Body of pancreas (tissue), 4 donors: ENCODE measurements at regions not wholly inside any gene's neighbourhood (a gene's known extent, or its start where the extent isn't known, plus 50 kb on each side); places are given as distances from the start of the nearest gene placed in this dataset.

ENCODE experiments used
- ATAC-seq: fragments of 150-250 bp; one replicate; pipeline ENCODE4 v1.9.1; 2016
- DNase-seq, 4 donors: peaks; one replicate each; pipeline ENCODE4 v3.0.0-alpha.2; 2019
- H3K27ac ChIP-seq, 4 donors: fragments of 200-600 bp; sonication (generic); 1 replicate in 3 of 4; 2 replicates in 1 of 4; pipeline versions ENCODE4 v1.5.1 to v1.6.1; 2016 to 2019; ENCODE audit warnings: mild to moderate bottlenecking in 1 of 4, mixed read lengths in 1 of 4, moderate library complexity in 1 of 4
- H3K27me3 ChIP-seq, 2 donors: fragments of 200-600 bp; sonication (generic); one replicate each; pipeline ENCODE4 v1.6.0; 2016; ENCODE audit warnings: mild to moderate bottlenecking in 1 of 2
- H3K36me3 ChIP-seq, 2 donors: fragments of 200-600 bp; sonication (generic); replicated peaks in 1 of 2; 2 replicates each; pipeline ENCODE4 v1.5.1; 2016; ENCODE audit warnings: low read depth in 2 of 2; ENCODE audit not compliant: insufficient read depth in 1 of 2
- H3K4me1 ChIP-seq: fragments of 200-600 bp; sonication (generic); one replicate; pipeline ENCODE4 v1.6.0; 2016
- H3K4me3 ChIP-seq, 2 donors: fragments of 200-600 bp; sonication (generic); 1 replicate in 1 of 2; 2 replicates in 1 of 2; pipeline ENCODE4 v1.5.1; 2016 to 2019
- H3K9me3 ChIP-seq, 3 donors: fragments of 200-600 bp; sonication (generic); 1 replicate in 2 of 3; 2 replicates in 1 of 3; pipeline ENCODE4 v1.5.1; 2016
- CTCF ChIP-seq, 7 experiments: fragments of 450-650 bp in 4 of 7; fragments of 200-600 bp in 3 of 7; sonication (generic) in 3 of 7; IDR thresholded peaks; one replicate each; pipeline ENCODE4 v1.5.1; 2016 to 2019; ENCODE audit warnings: antibody characterized with exemption in 7 of 7
- POLR2A ChIP-seq, 3 donors: fragments of 450-650 bp; IDR thresholded peaks; one replicate each; pipeline ENCODE4 v1.6.1; 2016; ENCODE audit warnings: antibody characterized with exemption in 3 of 3, mild to moderate bottlenecking in 2 of 3
- WGBS, 2 donors: methylation state at CpG; one replicate each; pipeline ENCODE4 v1.1.5; 2017; 5-methylcytosine and 5-hydroxymethylcytosine counted together
- intact Hi-C: fragments of 100-400 bp; cut with DNase I; formaldehyde crosslinking; loops from one replicate; pipeline ENCODE4 v1.15.1; 2023

- H3K27me3 ChIP-seq = no peaks in the 10 kb centered on the region
- H3K9me3 ChIP-seq = no peaks in the 10 kb centered on the region
- intact Hi-C loops = loop anchor here (10.0 kb wide), 1 partner anchor 198 kb away; no protein-coding TSS in a partner anchor
- H3K36me3 ChIP-seq = no peaks in the 10 kb centered on the region
- no peak overlapping the region for H3K4me3 ChIP-seq
- no peak overlapping the region for H3K27ac ChIP-seq
- DNase-seq (no peak), ATAC-seq (no peak)
- no peaks in the 10 kb centered on the region for H3K4me1 ChIP-seq
- TF ChIP-seq CTCF (IDR thresholded peaks at IDR 0.05) (no peak), POLR2A (IDR thresholded peaks at IDR 0.05) (no peak)
These were observed 142.2 kb upstream of the SATB1 start for GRCh38 chr3:18567293-18567692.

DNA sequence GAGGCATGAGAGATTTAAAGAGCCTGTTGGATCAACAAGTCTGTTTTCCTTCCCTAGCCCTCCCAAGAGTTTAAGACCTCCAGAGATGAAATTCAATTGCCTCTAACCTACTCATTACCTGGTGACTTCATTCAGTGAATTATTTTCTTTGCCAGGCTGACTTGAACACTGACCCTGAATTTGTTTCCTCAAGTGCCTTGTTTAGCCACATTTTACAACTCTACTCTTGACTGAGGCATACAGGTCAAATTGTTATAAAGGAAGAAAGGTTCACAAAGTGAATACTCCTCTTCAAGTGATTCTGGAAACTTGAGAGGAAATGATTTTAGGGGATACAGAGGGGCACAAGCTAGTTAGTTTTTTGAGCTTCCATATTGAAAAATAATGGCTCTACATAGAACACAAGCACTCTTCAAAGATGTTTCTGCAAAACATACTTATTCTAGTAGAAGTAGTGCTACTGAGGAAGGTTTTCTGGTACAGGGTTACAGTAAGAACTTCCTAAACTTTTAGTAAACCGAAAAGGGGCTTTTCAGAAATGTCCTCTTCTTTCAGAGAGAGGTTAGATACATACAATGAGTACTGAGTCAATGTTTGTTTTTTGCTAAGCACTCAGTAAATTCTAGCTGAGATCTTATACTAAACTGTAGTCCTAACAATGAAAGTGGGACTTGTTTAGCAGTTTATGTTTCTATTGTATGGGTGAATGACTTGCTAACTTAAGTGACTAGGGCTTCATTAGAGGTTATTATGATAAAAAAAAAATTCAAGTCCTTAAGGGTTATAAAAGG lies 137.4 kb upstream of the SATB1 start:
- intact Hi-C loops = loop anchor here (10.0 kb wide), 1 partner anchor 202 kb away; no protein-coding TSS in a partner anchor
- no peak overlapping the region for H3K4me3 ChIP-seq
- TF ChIP-seq CTCF (IDR thresholded peaks at IDR 0.05) (no peak), POLR2A (IDR thresholded peaks at IDR 0.05) (no peak)
- H3K27me3 ChIP-seq = no peaks in the 10 kb centered on the region
- ATAC-seq (no peak), DNase-seq (no peak)
- H3K27ac ChIP-seq = no peak overlapping the region
- no peaks in the 10 kb centered on the region for H3K9me3 ChIP-seq
- 50 to 71% methylated on average over 1 of the region's 1 CpG for WGBS, 2 donors
- peaks cover 8% of the 10 kb centered on the region for H3K4me1 ChIP-seq
- H3K36me3 ChIP-seq = no peaks in the 10 kb centered on the region

DNA sequence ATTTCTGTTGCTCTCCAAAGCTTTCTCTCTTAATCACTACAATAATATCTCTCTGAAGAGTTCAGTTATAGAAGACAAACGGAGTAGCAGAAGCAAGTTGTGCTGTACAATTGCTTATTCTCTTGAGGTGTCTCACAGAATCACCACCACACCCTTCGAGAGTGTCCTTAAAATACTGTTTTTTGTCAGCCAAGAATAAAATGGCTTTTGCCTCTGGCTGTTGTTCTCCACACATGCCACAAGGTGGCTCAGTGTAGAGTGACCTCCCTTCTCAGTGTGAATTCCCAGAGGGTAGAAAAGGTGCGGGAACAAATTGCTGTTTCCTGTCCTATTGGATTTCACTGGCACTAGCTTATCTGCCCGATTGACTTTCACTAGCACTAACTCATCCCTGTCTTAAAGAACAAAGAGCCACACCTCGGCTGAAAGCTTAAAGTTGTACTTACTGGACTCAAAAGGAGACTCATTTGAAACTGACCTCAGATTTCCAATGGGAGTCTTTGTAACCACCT lies 134.2 kb upstream of the SATB1 start:
- H3K36me3 ChIP-seq = no peaks in the 10 kb centered on the region
- peaks cover 8% of the 10 kb centered on the region for H3K4me1 ChIP-seq
- H3K4me3 ChIP-seq = no peak overlapping the region
- no peak for TF ChIP-seq POLR2A (IDR thresholded peaks at IDR 0.05)
- TF ChIP-seq CTCF (IDR thresholded peaks at IDR 0.05) = peak in 6 of 7 experiments; percentile 82 to 91 (median 86)
- H3K9me3 ChIP-seq = no peaks in the 10 kb centered on the region
- ATAC-seq = peak; percentile 89
- intact Hi-C loops = no loop called here
- H3K27ac ChIP-seq = no peak overlapping the region
- no peaks in the 10 kb centered on the region for H3K27me3 ChIP-seq
- 4% methylated on average over 5 of the region's 5 CpGs for WGBS, 2 donors
- DNase-seq = peak; percentile 31 to 60 (median 44)

GRCh38 chr3:18558507-18558906 lies 133.4 kb upstream of the SATB1 start:
- 52 to 59% methylated on average over 3 of the region's 3 CpGs for WGBS, 2 donors
- ATAC-seq (no peak), DNase-seq (no peak)
- no peaks in the 10 kb centered on the region for H3K9me3 ChIP-seq
- no peaks in the 10 kb centered on the region for H3K36me3 ChIP-seq
- H3K27ac ChIP-seq = no peak overlapping the region
- no peak overlapping the region for H3K4me3 ChIP-seq
- no peaks in the 10 kb centered on the region for H3K27me3 ChIP-seq
- no peak for TF ChIP-seq CTCF (IDR thresholded peaks at IDR 0.05)
- no peak for TF ChIP-seq POLR2A (IDR thresholded peaks at IDR 0.05)
- intact Hi-C loops = no loop called here
- H3K4me1 ChIP-seq = peaks cover 8% of the 10 kb centered on the region

- DNase-seq (no peak), ATAC-seq (no peak)
- peaks cover 8% of the 10 kb centered on the region for H3K4me1 ChIP-seq
- H3K36me3 ChIP-seq = no peaks in the 10 kb centered on the region
- no peak overlapping the region for H3K4me3 ChIP-seq
- 73 to 77% methylated on average over 3 of the region's 3 CpGs for WGBS, 2 donors
- H3K9me3 ChIP-seq = no peaks in the 10 kb centered on the region
- intact Hi-C loops = no loop called here
- H3K27ac ChIP-seq = no peak overlapping the region
- no peaks in the 10 kb centered on the region for H3K27me3 ChIP-seq
- no peak for TF ChIP-seq POLR2A (IDR thresholded peaks at IDR 0.05)
- TF ChIP-seq CTCF (IDR thresholded peaks at IDR 0.05) = no peak
These were observed 132.1 kb upstream of the SATB1 start for GRCh38 chr3:18557216-18557615.
